ENCODE measurements at regions not wholly inside any gene's neighbourhood (a gene's known extent, or its start where the extent isn't known, plus 50 kb on each side); places are given as distances from the start of the nearest gene placed in this dataset.
"Not testable (repeated sequence)": the region's sequence is repeated elsewhere in the genome, so short reads cannot be mapped to it uniquely, and the experiment has no call there.

GRCh38 chr11:83403691-83404389, 117.7 kb upstream of the CCDC90B start:
- no peak for TF ChIP-seq CTCF (IDR thresholded peaks at IDR 0.05; ENCODE audit: insufficient read depth, low read depth, low read length)
- DNase-seq (ENCODE audit: low read depth): no peak
- no peak overlapping the region for H3K4me3 ChIP-seq (ENCODE audit: low read depth, low read length)
- no peaks in the 10 kb centered on the region for H3K36me3 ChIP-seq (ENCODE audit: control insufficient read depth, insufficient read depth, low read length)
- POLR2A ChIA-PET: no interaction called here
- no peaks in the 10 kb centered on the region for H3K27me3 ChIP-seq (ENCODE audit: control insufficient read depth, insufficient read depth, low read length)
- CTCF ChIA-PET: interaction anchor here (0.6 kb wide), 1 partner anchor 11 kb away, joined by 3 read pairs; no protein-coding TSS in a partner anchor

GRCh38 chr11:83401506-83402225, 115.5 kb upstream of the CCDC90B start:
- H3K4me3 ChIP-seq (ENCODE audit: low read depth, low read length): no peak overlapping the region
- ChIA-PET CTCF (no interaction called here), POLR2A (no interaction called here)
- H3K36me3 ChIP-seq (ENCODE audit: control insufficient read depth, insufficient read depth, low read length): no peaks in the 10 kb centered on the region
- DNase-seq (ENCODE audit: low read depth): no peak
- TF ChIP-seq CTCF (IDR thresholded peaks at IDR 0.05; ENCODE audit: insufficient read depth, low read depth, low read length): no peak
- no peaks in the 10 kb centered on the region for H3K27me3 ChIP-seq (ENCODE audit: control insufficient read depth, insufficient read depth, low read length)

- no peak for TF ChIP-seq CTCF (IDR thresholded peaks at IDR 0.05; ENCODE audit: insufficient read depth, low read depth, low read length)
- DNase-seq (ENCODE audit: low read depth): no peak
- CTCF ChIA-PET: no interaction called here
- Histone ChIP-seq H3K27me3 (ENCODE audit: control insufficient read depth, insufficient read depth, low read length) (no peaks in the 10 kb centered on the region), H3K36me3 (ENCODE audit: control insufficient read depth, insufficient read depth, low read length) (no peaks in the 10 kb centered on the region), H3K4me3 (ENCODE audit: low read depth, low read length) (no peak overlapping the region)
- POLR2A ChIA-PET: no interaction called here
Measured at GRCh38 chr11:83394331-83394730, 108.2 kb upstream of the CCDC90B start.

DNA sequence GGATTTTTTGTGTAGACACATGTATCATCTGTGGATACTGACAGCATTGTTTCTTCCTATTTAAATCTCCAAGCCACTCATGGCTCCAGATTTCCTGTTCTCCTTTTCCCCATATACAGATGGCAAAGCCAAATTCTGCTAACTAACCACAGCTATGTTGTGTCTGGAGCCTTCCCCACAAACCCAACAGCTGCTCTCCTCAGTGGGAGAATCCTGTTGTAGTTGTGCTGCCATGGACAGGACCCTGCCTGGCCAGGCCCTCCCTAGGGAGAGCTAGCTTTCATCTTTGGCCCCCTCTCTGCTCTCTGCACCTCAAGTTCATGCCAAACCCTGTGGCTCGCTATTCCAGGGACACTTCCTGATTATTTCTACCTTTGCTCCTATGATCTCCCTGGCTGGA, 106.4 kb upstream of the CCDC90B start:
- ChIA-PET CTCF (interaction anchor here (0.6 kb wide), 1 partner anchor 12 kb away, joined by 3 read pairs; no protein-coding TSS in a partner anchor), POLR2A (no interaction called here)
- no peak for DNase-seq (ENCODE audit: low read depth)
- Histone ChIP-seq H3K27me3 (ENCODE audit: control insufficient read depth, insufficient read depth, low read length) (no peaks in the 10 kb centered on the region), H3K36me3 (ENCODE audit: control insufficient read depth, insufficient read depth, low read length) (no peaks in the 10 kb centered on the region), H3K4me3 (ENCODE audit: low read depth, low read length) (no peak overlapping the region)
- no peak for TF ChIP-seq CTCF (IDR thresholded peaks at IDR 0.05; ENCODE audit: insufficient read depth, low read depth, low read length)

- no peak for TF ChIP-seq CTCF (IDR thresholded peaks at IDR 0.05; ENCODE audit: insufficient read depth, low read depth, low read length)
- Histone ChIP-seq H3K27me3 (ENCODE audit: control insufficient read depth, insufficient read depth, low read length) (no peaks in the 10 kb centered on the region), H3K4me3 (ENCODE audit: low read depth, low read length) (no peak overlapping the region), H3K36me3 (ENCODE audit: control insufficient read depth, insufficient read depth, low read length) (no peaks in the 10 kb centered on the region)
- no peak for DNase-seq (ENCODE audit: low read depth)
- POLR2A ChIA-PET: no interaction called here
- CTCF ChIA-PET: no interaction called here
Measured at GRCh38 chr11:83389975-83390374, 103.8 kb upstream of the CCDC90B start.

GRCh38 chr11:83383838-83384237, 97.7 kb upstream of the CCDC90B start:
- POLR2A ChIA-PET; H3K4me3 ChIP-seq (ENCODE audit: low read depth, low read length); DNase-seq (ENCODE audit: low read depth); H3K36me3 ChIP-seq (ENCODE audit: control insufficient read depth, insufficient read depth, low read length); H3K27me3 ChIP-seq (ENCODE audit: control insufficient read depth, insufficient read depth, low read length): not testable (repeated sequence)
- CTCF ChIA-PET: interaction anchor here (0.6 kb wide), 1 partner anchor 262 kb away, joined by 3 read pairs; no protein-coding TSS in a partner anchor

All from BJ (cell line).